SK-N-SH (cell line): ENCODE measurements at regions not wholly inside any gene's neighbourhood (a gene's known extent, or its start where the extent isn't known, plus 50 kb on each side); places are given as distances from the start of the nearest gene placed in this dataset.

ENCODE experiments used
- CTCF ChIA-PET: fragments of 300-600, 350-600 bp; formaldehyde crosslinking; extraction: SDS; loops from one replicate; lab custom pipeline; 2021; lab: Yijun Ruan, JAX
- POLR2A ChIA-PET: fragments of 350-600 bp; sonication (Branson Sonifier 250); formaldehyde crosslinking; extraction: SDS; loops from one replicate; lab custom pipeline; 2020; ENCODE audit warnings: antibody characterized with exemption, inconsistent platforms; lab: Yijun Ruan, JAX
- DNase-seq: peaks from one replicate; pipeline ENCODE4 v3.0.0; 2012
- H2AFZ ChIP-seq: fragments of 200-600 bp; sonication (generic); 2 replicates; pipeline ENCODE4 v1.8.1; 2016; ENCODE audit warnings: antibody characterized with exemption, mild to moderate bottlenecking, low read depth
- H3F3A ChIP-seq: fragments of 200-600 bp; sonication (generic); replicated peaks from 2 replicates; pipeline ENCODE3; 2016; ENCODE audit warnings: antibody characterized with exemption, mild to moderate bottlenecking; ENCODE audit not compliant: insufficient read depth
- H3K27ac ChIP-seq, 2 experiments: fragments of 200-500 bp in 1 of 2; fragments of 200-600 bp in 1 of 2; sonication (Bioruptor generic) in 1 of 2; sonication (generic), shearing (Covaris generic) in 1 of 2; 2 replicates each; pipeline versions ENCODE4 v1.5.1 to v1.6.1; 2014 to 2016; ENCODE audit warnings: low read depth in 2 of 2, inconsistent platforms in 1 of 2, low read length in 1 of 2, mild to moderate bottlenecking in 1 of 2, mixed read lengths in 1 of 2
- H3K27me3 ChIP-seq: fragments of 200-600 bp; sonication (generic), shearing (Covaris generic); 2 replicates; pipeline ENCODE4 v1.6.1; 2016; ENCODE audit warnings: mixed run types; ENCODE audit not compliant: insufficient read depth
- H3K36me3 ChIP-seq, 2 experiments: fragments of 200-500 bp in 1 of 2; fragments of 200-600 bp in 1 of 2; sonication (Bioruptor generic) in 1 of 2; sonication (generic) in 1 of 2; replicated peaks in 1 of 2; 2 replicates each; pipeline versions ENCODE3 to v1.5.1; 2014 to 2016; ENCODE audit warnings: low read length in 1 of 2, mild to moderate bottlenecking in 1 of 2; ENCODE audit not compliant: insufficient read depth in 2 of 2, control insufficient read depth in 1 of 2
- H3K4me1 ChIP-seq, 2 experiments: fragments of 200-500 bp in 1 of 2; fragments of 200-600 bp in 1 of 2; sonication (Bioruptor generic) in 1 of 2; sonication (generic), shearing (Covaris generic) in 1 of 2; 2 replicates each; pipeline versions ENCODE4 v1.5.1 to v1.6.1; 2014 to 2016; ENCODE audit warnings: low read depth in 1 of 2, low read length in 1 of 2, mixed run types in 1 of 2; ENCODE audit not compliant: insufficient read depth in 2 of 2, control insufficient read depth in 1 of 2
- H3K4me2 ChIP-seq: fragments of 200-600 bp; sonication (generic), shearing (Covaris generic); 2 replicates; pipeline ENCODE4 v1.6.1; 2017; ENCODE audit warnings: mixed run types
- H3K4me3 ChIP-seq, 2 experiments: fragments of 200-500 bp in 1 of 2; fragments of 200-600 bp in 1 of 2; sonication (Bioruptor generic) in 1 of 2; sonication (generic), shearing (Covaris generic) in 1 of 2; 2 replicates each; pipeline versions ENCODE4 v1.5.1 to v1.8.1; 2014 to 2016; ENCODE audit warnings: low read depth in 2 of 2, inconsistent platforms in 1 of 2, low read length in 1 of 2, mild to moderate bottlenecking in 1 of 2, mixed read lengths in 1 of 2, moderate library complexity in 1 of 2
- H3K79me2 ChIP-seq: fragments of 200-600 bp; sonication (generic); 2 replicates; pipeline ENCODE4 v1.8.1; 2017; ENCODE audit warnings: mild to moderate bottlenecking; ENCODE audit not compliant: insufficient read depth
- H3K9ac ChIP-seq: fragments of 200-600 bp; sonication (generic); 2 replicates; pipeline ENCODE4 v1.6.1; 2017; ENCODE audit warnings: mixed run types
- H3K9me2 ChIP-seq: fragments of 200-600 bp; sonication (generic); 2 replicates; pipeline ENCODE4 v1.6.1; 2017; ENCODE audit warnings: mixed run types
- H3K9me3 ChIP-seq: fragments of 200-600 bp; sonication (generic); 2 replicates; pipeline ENCODE4 v1.6.1; 2017; ENCODE audit warnings: mixed run types, mild to moderate bottlenecking, moderate library complexity
- H4K20me1 ChIP-seq: fragments of 200-600 bp; sonication (generic); 2 replicates; pipeline ENCODE4 v1.6.1; 2017; ENCODE audit warnings: mild to moderate bottlenecking, mixed run types; ENCODE audit not compliant: insufficient read depth
- ELF1 ChIP-seq: IDR thresholded peaks from 2 replicates; pipeline ENCODE4 v1.4.0; 2012
- EP300 ChIP-seq, 2 experiments: IDR thresholded peaks; 2 replicates each; pipeline versions ENCODE4 v1.4.0 to v1.6.1; 2012; ENCODE audit warnings: borderline replicate concordance in 1 of 2, low read depth in 1 of 2, low read length in 1 of 2
- FOSL2 ChIP-seq: IDR thresholded peaks from 2 replicates; pipeline ENCODE4 v1.4.0; 2012; ENCODE audit warnings: low read depth, mild to moderate bottlenecking, moderate library complexity, borderline replicate concordance
- MEF2A ChIP-seq: IDR thresholded peaks from 2 replicates; pipeline ENCODE4 v1.4.0; 2012; ENCODE audit warnings: low read depth, borderline replicate concordance
- MXI1 ChIP-seq: IDR thresholded peaks from 2 replicates; pipeline ENCODE4 v1.6.1; 2012; ENCODE audit warnings: mild to moderate bottlenecking, low read depth, low read length, improper control_type of control experiment
- NRF1 ChIP-seq: IDR thresholded peaks from 2 replicates; pipeline ENCODE4 v1.6.1; 2012; ENCODE audit warnings: low read depth, mild to moderate bottlenecking, low read length
- RCOR1 ChIP-seq: fragments of 150-350 bp; IDR thresholded peaks from 2 replicates; pipeline ENCODE4 v1.6.1; 2017; ENCODE audit warnings: antibody characterized with exemption, low read length
- RFX5 ChIP-seq: IDR thresholded peaks from 2 replicates; pipeline ENCODE4 v1.6.1; 2012; ENCODE audit warnings: mild to moderate bottlenecking, improper control_type of control experiment, low read length
- SMC3 ChIP-seq: IDR thresholded peaks from 2 replicates; pipeline ENCODE4 v1.6.1; 2012; ENCODE audit warnings: low read depth, low read length, improper control_type of control experiment
- TCF12 ChIP-seq: IDR thresholded peaks from 2 replicates; pipeline ENCODE4 v1.4.0; 2012
- TEAD4 ChIP-seq: IDR thresholded peaks from 2 replicates; pipeline ENCODE4 v1.4.0; 2012; ENCODE audit warnings: mild to moderate bottlenecking, borderline replicate concordance; ENCODE audit not compliant: insufficient read depth
- WGBS: methylation state at CpG from one replicate; pipeline ENCODE4 v1.1.6; 2017; ENCODE audit warnings: low lambda C conversion rate; 5-methylcytosine and 5-hydroxymethylcytosine counted together
- TF ChIP-seq, protein P1 (sequence below): IDR thresholded peaks from 2 replicates; pipeline ENCODE4 v1.4.0; 2012; ENCODE audit warnings: low read depth, borderline replicate concordance
- TF ChIP-seq, protein P2 (sequence below): IDR thresholded peaks from 2 replicates; pipeline ENCODE4; 2012

DNA sequence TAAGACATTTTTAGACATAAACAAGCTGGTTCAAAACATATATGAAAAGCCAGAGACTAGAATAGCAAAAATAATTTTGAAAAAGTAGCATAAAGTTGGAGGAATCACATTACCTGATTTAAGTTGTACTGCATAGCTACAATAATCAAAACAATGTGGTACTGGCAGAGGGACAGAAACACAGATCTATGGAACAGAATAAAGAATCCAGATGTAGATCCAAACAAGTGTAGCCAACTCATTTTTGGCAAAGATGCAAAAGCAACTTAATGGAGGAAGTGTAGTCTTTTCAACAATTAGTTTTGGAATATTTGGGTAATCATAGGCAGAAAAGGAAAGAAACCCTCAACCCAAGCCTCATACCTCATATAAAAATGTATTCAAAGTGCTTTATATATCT lies 278.7 kb upstream of the ZNF521 start:
- no peaks in the 10 kb centered on the region for H3K9me3 ChIP-seq
- H3K79me2 ChIP-seq, result no peaks in the 10 kb centered on the region
- H2AFZ ChIP-seq, result no peak overlapping the region
- no peak for DNase-seq
- TF ChIP-seq RFX5 (no peak), TCF12 (peak; percentile 10; the same call in 1 of the 2 replicates)
- no peak overlapping the region for H3K9ac ChIP-seq
- H3K36me3 ChIP-seq, result no peaks in the 10 kb centered on the region
- H3K4me3 ChIP-seq, result no peak overlapping the region
- no peaks in the 10 kb centered on the region for H3K27me3 ChIP-seq
- CTCF ChIA-PET, result no interaction called here
- H3K4me2 ChIP-seq, result no peak overlapping the region
- H3F3A ChIP-seq, result no peaks in the 10 kb centered on the region
- H3K4me1 ChIP-seq, result no peaks in the 10 kb centered on the region
- no peaks in the 10 kb centered on the region for H3K9me2 ChIP-seq
- peak overlapping the region in 1 of 2 experiments; percentile 19; a peak in 1 of 4 replicates for H3K27ac ChIP-seq
- POLR2A ChIA-PET, result no interaction called here
- no peaks in the 10 kb centered on the region for H4K20me1 ChIP-seq

DNA sequence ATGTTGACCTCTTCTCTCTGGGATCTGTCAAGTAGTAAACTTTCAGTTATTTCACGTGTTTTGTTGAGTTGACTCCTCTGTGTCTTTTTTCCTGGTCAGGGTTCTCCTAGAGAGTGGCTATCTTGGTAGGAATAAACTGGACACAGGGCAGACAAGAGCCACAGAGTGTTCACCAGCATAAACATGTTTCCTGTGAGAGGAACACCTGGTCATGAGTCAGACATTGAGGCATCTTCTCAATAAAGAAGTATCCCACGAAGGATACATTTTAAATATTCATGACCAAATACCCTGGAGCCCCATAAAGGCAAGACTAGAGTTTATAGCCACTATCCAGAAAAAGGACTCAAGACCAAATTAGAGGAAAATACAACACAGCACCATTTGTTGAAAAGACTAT lies 269.7 kb upstream of the ZNF521 start:
- CTCF ChIA-PET, result no interaction called here
- 26% methylated on average over 2 of the region's 2 CpGs for WGBS
- no peak for TF ChIP-seq RCOR1
- TF ChIP-seq, protein P1, sequence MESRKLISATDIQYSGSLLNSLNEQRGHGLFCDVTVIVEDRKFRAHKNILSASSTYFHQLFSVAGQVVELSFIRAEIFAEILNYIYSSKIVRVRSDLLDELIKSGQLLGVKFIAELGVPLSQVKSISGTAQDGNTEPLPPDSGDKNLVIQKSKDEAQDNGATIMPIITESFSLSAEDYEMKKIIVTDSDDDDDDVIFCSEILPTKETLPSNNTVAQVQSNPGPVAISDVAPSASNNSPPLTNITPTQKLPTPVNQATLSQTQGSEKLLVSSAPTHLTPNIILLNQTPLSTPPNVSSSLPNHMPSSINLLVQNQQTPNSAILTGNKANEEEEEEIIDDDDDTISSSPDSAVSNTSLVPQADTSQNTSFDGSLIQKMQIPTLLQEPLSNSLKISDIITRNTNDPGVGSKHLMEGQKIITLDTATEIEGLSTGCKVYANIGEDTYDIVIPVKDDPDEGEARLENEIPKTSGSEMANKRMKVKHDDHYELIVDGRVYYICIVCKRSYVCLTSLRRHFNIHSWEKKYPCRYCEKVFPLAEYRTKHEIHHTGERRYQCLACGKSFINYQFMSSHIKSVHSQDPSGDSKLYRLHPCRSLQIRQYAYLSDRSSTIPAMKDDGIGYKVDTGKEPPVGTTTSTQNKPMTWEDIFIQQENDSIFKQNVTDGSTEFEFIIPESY, result no peak
- TF ChIP-seq TEAD4, result no peak
- TF ChIP-seq MXI1, result no peak
- TF ChIP-seq SMC3, result no peak
- TF ChIP-seq RFX5, result no peak
- no peak for TF ChIP-seq ELF1
- no peak for TF ChIP-seq EP300 (IDR thresholded peaks at IDR 0.05; ENCODE audit: borderline replicate concordance in 1 of 2, low read depth in 1 of 2, low read length in 1 of 2)
- TF ChIP-seq MEF2A, result no peak
- TF ChIP-seq, protein P2, sequence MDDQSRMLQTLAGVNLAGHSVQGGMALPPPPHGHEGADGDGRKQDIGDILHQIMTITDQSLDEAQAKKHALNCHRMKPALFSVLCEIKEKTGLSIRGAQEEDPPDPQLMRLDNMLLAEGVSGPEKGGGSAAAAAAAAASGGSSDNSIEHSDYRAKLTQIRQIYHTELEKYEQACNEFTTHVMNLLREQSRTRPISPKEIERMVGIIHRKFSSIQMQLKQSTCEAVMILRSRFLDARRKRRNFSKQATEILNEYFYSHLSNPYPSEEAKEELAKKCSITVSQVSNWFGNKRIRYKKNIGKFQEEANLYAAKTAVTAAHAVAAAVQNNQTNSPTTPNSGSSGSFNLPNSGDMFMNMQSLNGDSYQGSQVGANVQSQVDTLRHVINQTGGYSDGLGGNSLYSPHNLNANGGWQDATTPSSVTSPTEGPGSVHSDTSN, result no peak
- TF ChIP-seq NRF1, result no peak
- TF ChIP-seq FOSL2, result no peak
- TF ChIP-seq, all 33 proteins: peak for 0

More for the DNA sequence above, 269.7 kb upstream of the ZNF521 start:
- Histone ChIP-seq H2AFZ (no peak overlapping the region), H3K9ac (no peak overlapping the region), H3F3A (no peaks in the 10 kb centered on the region), H3K4me1 (no peaks in the 10 kb centered on the region), H3K36me3 (no peaks in the 10 kb centered on the region), H3K27me3 (no peaks in the 10 kb centered on the region), H3K9me2 (no peaks in the 10 kb centered on the region), H3K9me3 (no peaks in the 10 kb centered on the region), H3K27ac (no peak overlapping the region), H4K20me1 (no peaks in the 10 kb centered on the region), H3K4me2 (no peak overlapping the region), H3K79me2 (no peaks in the 10 kb centered on the region), H3K4me3 (no peak overlapping the region)
- POLR2A ChIA-PET, result no interaction called here
- DNase-seq, result no peak
